Lung (tissue), 11 donors: ENCODE measurements at regions not wholly inside any gene's neighbourhood (a gene's known extent, or its start where the extent isn't known, plus 50 kb on each side); places are given as distances from the start of the nearest gene placed in this dataset.

Experiments used
- ATAC-seq: fragments of 200-7000 bp; cut with Tn5 transposase; one replicate; pipeline ENCODE4 v1.9.1; 2020; ENCODE audit warnings: moderate number of reproducible peaks; ENCODE audit not compliant: insufficient read depth, low FRiP score
- DNase-seq, 3 donors: peaks; one replicate each; pipeline ENCODE4 v3.0.0-alpha.2; 2013 to 2017
- H3K27ac ChIP-seq, 2 donors: one replicate each; pipeline ENCODE4 v1.5.1; 2013; ENCODE audit warnings: mild to moderate bottlenecking in 2 of 2, moderate library complexity in 2 of 2, control low read depth in 1 of 2, inconsistent platforms in 1 of 2, low read depth in 1 of 2, low read length in 1 of 2
- H3K27me3 ChIP-seq, 3 donors: one replicate each; pipeline ENCODE4 v1.5.1; 2013; ENCODE audit warnings: low read length in 2 of 3; ENCODE audit not compliant: control insufficient read depth in 3 of 3, insufficient read depth in 3 of 3
- H3K36me3 ChIP-seq, 4 donors: one replicate each; pipeline ENCODE4 v1.5.1; 2013; ENCODE audit warnings: low read length in 4 of 4, mild to moderate bottlenecking in 1 of 4, moderate library complexity in 1 of 4; ENCODE audit not compliant: control insufficient read depth in 4 of 4, insufficient read depth in 4 of 4
- H3K4me1 ChIP-seq, 5 donors: one replicate each; pipeline ENCODE4 v1.5.1; 2013; ENCODE audit warnings: low read length in 5 of 5, mild to moderate bottlenecking in 2 of 5, moderate library complexity in 1 of 5; ENCODE audit not compliant: control insufficient read depth in 5 of 5, insufficient read depth in 5 of 5
- H3K4me3 ChIP-seq: one replicate; pipeline ENCODE4 v1.5.1; 2013; ENCODE audit warnings: mild to moderate bottlenecking, control low read depth, moderate library complexity
- H3K9ac ChIP-seq, 2 donors: one replicate each; pipeline ENCODE4 v1.5.1; 2013; ENCODE audit warnings: low read length in 2 of 2, control low read depth in 1 of 2; ENCODE audit not compliant: insufficient read depth in 1 of 2
- H3K9me3 ChIP-seq, 4 donors: one replicate each; pipeline ENCODE4 v1.5.1; 2013; ENCODE audit warnings: low read length in 3 of 4, mild to moderate bottlenecking in 1 of 4, moderate library complexity in 1 of 4; ENCODE audit not compliant: control insufficient read depth in 4 of 4, insufficient read depth in 3 of 4
- WGBS, 2 donors: extraction: QIAGEN DNeasy Blood & Tissue Kit; methylation state at CpG; one replicate each; pipeline ENCODE4 v1.1.7; 2013; 5-methylcytosine and 5-hydroxymethylcytosine counted together
- TF ChIP-seq, protein P1 (sequence below): IDR thresholded peaks from 2 replicates; pipeline ENCODE4 v1.5.1; 2012; ENCODE audit warnings: mild to moderate bottlenecking; ENCODE audit errors: control extremely low read depth, extremely low read depth
- donor health status: control.
- donor health status: control.
- donor health status: Bipolar disorder and iron deficiency.
- donor health status: healthy.
- donor health status: DM: yes; HTN: yes; CAD: no.

DNA sequence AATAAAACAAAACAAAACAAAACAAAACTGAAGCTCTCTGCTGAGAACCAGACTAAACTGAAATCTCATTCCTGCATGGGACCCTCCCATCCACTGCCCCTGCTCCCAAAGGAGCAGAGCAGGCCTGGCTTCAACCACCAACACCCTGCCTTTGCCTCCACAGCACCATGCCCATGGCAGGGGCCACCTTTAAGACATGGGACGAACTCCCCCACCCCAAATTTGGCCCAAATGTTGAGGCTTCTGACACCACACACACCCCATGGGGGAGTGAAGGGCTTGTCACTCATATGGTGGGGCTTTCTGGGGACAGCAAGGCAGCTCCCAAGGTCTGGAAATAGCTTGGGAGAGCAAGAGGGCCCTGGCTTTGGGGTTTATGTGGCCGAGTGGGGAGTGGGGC is 177.2 kb downstream of the KIF26A start:
- H3K9ac ChIP-seq = no peak overlapping the region
- H3K4me1 ChIP-seq = peaks cover 0 to 22% (median 7%) of the 10 kb centered on the region in 5 donors
- no peaks in the 10 kb centered on the region for H3K9me3 ChIP-seq
- ATAC-seq = no peak
- H3K27ac ChIP-seq = no peak overlapping the region
- no peak overlapping the region for H3K4me3 ChIP-seq
- TF ChIP-seq, protein P1, sequence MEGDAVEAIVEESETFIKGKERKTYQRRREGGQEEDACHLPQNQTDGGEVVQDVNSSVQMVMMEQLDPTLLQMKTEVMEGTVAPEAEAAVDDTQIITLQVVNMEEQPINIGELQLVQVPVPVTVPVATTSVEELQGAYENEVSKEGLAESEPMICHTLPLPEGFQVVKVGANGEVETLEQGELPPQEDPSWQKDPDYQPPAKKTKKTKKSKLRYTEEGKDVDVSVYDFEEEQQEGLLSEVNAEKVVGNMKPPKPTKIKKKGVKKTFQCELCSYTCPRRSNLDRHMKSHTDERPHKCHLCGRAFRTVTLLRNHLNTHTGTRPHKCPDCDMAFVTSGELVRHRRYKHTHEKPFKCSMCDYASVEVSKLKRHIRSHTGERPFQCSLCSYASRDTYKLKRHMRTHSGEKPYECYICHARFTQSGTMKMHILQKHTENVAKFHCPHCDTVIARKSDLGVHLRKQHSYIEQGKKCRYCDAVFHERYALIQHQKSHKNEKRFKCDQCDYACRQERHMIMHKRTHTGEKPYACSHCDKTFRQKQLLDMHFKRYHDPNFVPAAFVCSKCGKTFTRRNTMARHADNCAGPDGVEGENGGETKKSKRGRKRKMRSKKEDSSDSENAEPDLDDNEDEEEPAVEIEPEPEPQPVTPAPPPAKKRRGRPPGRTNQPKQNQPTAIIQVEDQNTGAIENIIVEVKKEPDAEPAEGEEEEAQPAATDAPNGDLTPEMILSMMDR = no peak
- peaks cover 0 to 6% (median 0%) of the 10 kb centered on the region in 3 donors for H3K27me3 ChIP-seq
- DNase-seq = no peak
- WGBS, 2 donors = 84 to 93% methylated on average over 2 of the region's 2 CpGs
- H3K36me3 ChIP-seq = no peaks in the 10 kb centered on the region

DNA sequence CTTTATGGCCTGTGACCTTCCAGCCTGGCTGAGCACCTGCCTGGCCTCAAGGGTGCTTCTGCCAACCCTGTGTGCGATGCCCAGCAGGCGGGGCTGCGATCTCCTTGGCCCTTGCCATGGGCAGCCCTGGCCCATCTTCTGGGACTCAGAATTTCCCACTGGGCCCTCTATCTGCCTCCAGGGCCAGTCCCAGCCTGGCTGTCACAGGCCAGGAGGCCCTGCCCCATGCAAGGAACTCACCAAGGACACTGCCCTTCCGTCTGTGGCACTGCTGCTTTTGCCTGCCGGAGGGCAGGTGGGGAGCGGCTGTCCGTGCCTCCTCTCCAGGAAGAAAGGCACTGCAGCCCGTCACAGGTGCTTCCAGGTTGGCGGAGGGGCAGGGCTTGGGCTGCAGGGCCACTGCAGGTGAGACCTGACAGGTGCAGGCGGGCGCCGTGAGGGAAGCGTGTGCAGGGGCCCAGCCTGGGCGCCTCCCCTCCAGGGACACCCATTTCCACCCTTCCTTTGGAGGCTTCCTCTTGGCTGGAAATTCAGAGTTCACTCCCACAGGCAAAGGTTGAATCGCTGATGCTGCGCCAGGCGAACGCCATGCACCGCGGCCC is 177.8 kb downstream of the KIF26A start:
- peaks cover 0 to 28% (median 7%) of the 10 kb centered on the region in 5 donors for H3K4me1 ChIP-seq
- H3K4me3 ChIP-seq = no peak overlapping the region
- H3K27me3 ChIP-seq = peaks cover 0 to 6% (median 0%) of the 10 kb centered on the region in 3 donors
- WGBS, 2 donors = 89 to 91% methylated on average over 20 of the region's 20 CpGs
- H3K9me3 ChIP-seq = no peaks in the 10 kb centered on the region
- H3K36me3 ChIP-seq = no peaks in the 10 kb centered on the region
- H3K27ac ChIP-seq = no peak overlapping the region
- no peak for ATAC-seq
- no peak overlapping the region for H3K9ac ChIP-seq
- DNase-seq = no peak
- TF ChIP-seq, protein P1 = no peak

DNA sequence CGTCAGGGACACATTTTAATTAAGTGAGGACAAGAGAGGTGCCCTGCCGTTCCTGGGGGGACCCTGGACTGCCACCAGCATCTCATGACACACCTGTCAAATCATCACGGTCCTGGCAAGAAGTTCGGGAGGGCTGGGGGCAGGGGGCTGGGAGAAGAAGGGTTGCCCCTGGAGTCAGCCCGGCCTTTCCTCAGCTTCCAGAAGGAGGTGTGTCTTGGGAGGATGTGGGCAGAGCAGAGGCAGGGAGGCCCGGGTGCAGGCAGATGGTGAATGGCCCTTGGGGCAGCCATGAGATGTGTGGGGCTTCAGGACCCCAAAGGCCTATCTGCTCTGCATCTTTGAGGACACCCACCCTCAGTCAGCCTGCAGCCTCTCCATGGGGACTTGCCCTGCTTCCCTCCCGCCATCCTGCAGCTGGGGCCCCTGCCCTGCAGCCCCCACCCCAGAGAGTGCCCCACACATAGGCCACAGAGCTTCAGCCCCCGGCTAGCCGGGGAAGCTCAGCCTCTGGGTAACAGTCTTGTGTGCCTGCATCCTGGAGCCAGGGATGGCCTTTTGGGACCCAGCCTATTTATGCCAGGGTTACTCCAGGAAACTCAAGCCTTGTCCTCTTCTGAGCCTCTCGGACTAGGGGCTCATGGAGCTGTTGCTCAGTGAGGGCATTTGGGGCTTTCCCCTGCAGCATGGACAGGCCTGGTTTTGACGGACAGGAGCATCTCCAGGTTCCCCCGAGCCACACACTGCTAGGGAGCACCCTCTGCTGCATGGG is 178.5 kb downstream of the KIF26A start:
- H3K36me3 ChIP-seq = no peaks in the 10 kb centered on the region
- H3K4me1 ChIP-seq = peaks cover 0 to 35% (median 7%) of the 10 kb centered on the region in 5 donors
- 76 to 79% methylated on average over 12 of the region's 12 CpGs for WGBS, 2 donors
- peaks cover 0 to 6% (median 0%) of the 10 kb centered on the region in 3 donors for H3K27me3 ChIP-seq
- no peak overlapping the region for H3K27ac ChIP-seq
- TF ChIP-seq, protein P1 = no peak
- no peak overlapping the region for H3K9ac ChIP-seq
- no peak for DNase-seq
- H3K9me3 ChIP-seq = no peaks in the 10 kb centered on the region
- no peak for ATAC-seq
- H3K4me3 ChIP-seq = no peak overlapping the region
